ENCODE measurements at regions not wholly inside any gene's neighbourhood (a gene's known extent, or its start where the extent isn't known, plus 50 kb on each side); places are given as distances from the start of the nearest gene placed in this dataset.
A peak's percentile ranks its signal among the peaks of the same experiment; 100 is the strongest.

- no peaks in the 10 kb centered on the region for H3K79me2 ChIP-seq (ENCODE audit: control insufficient read depth, insufficient read depth, low read length)
- H3K4me2 ChIP-seq (ENCODE audit: insufficient read depth, low read length) = no peak overlapping the region
- intact Hi-C loops (cut with micrococcal nuclease) (no loop called here), in situ Hi-C loops (cut with MboI) (no loop called here)
- H4K20me1 ChIP-seq (replicated peaks; ENCODE audit: control insufficient read depth, insufficient read depth, low read length) = no peaks in the 10 kb centered on the region
- ATAC-seq = no peak
- H3K9ac ChIP-seq (ENCODE audit: insufficient read depth in 1 of 2, low read depth in 2 of 2, low read length in 2 of 2) = no peak overlapping the region
- H3K9me3 ChIP-seq (replicated peaks; ENCODE audit: control insufficient read depth, insufficient read depth, low read depth, low read length) = no peaks in the 10 kb centered on the region
- DNase-seq (ENCODE audit: extremely low read depth in 1 of 4, low spot score in 3 of 4) = no peak
- H3K27ac ChIP-seq (ENCODE audit: extremely low read depth, low read depth, low read length) = no peak overlapping the region
- ChIA-PET POLR2A (no interaction called here), CTCF (ENCODE audit: low intra/inter-chr PET ratio) (no interaction called here)
- TF ChIP-seq TRIM28 (IDR thresholded peaks at IDR 0.05) (no peak), PHF21A (IDR thresholded peaks at IDR 0.05; ENCODE audit: borderline replicate concordance, low read depth) (no peak), NUFIP1 (IDR thresholded peaks at IDR 0.05; ENCODE audit: partially characterized antibody) (no peak), FOSL1 (tag; conservative IDR thresholded peaks at IDR 0.05) (no peak), RBM25 (IDR thresholded peaks at IDR 0.05; ENCODE audit: low read depth, low read length, severe bottlenecking) (peak; percentile 29), ZNF121 (CRISPR knock-in tag; conservative IDR thresholded peaks at IDR 0.05) (peak; percentile 60), HDGF (IDR thresholded peaks at IDR 0.05) (no peak)
- peaks cover 0 to 22% of the 10 kb centered on the region in 2 experiments; a peak in 3 of 5 replicates for H3K27me3 ChIP-seq (ENCODE audit: control insufficient read depth in 2 of 2, insufficient read depth in 2 of 2, low read length in 2 of 2)
- H2AFZ ChIP-seq (ENCODE audit: low read depth, low read length) = no peak overlapping the region
- FAIRE-seq = no peak
- H3K4me3 ChIP-seq = no peak overlapping the region
- no peaks in the 10 kb centered on the region for H3K36me3 ChIP-seq (ENCODE audit: control insufficient read depth, insufficient read depth, low read length)
- BruUV-seq (replicated peaks) = no TSS peak
- H3K4me1 ChIP-seq (replicated peaks in 1 of 2; ENCODE audit: control insufficient read depth in 2 of 2, insufficient read depth in 2 of 2, low read length in 2 of 2) = no peaks in the 10 kb centered on the region
- no peaks in the 10 kb centered on the region for H3K9me1 ChIP-seq (ENCODE audit: control insufficient read depth, insufficient read depth, low read length)
- WGBS (ENCODE audit: insufficient coverage, low coverage, missing lambda C conversion rate) = 0% methylated on average over 2 of the region's 2 CpGs
Measured at GRCh38 chr11:19595499-19595839, 117.2 kb upstream of the NAV2 start.

- no TSS peak for BruUV-seq (replicated peaks)
- H3K4me1 ChIP-seq (replicated peaks in 1 of 2; ENCODE audit: control insufficient read depth in 2 of 2, insufficient read depth in 2 of 2, low read length in 2 of 2) = no peaks in the 10 kb centered on the region
- DNase-seq (ENCODE audit: extremely low read depth in 1 of 4, low spot score in 3 of 4) (no peak), ATAC-seq (no peak), FAIRE-seq (no peak)
- peaks cover 0 to 29% of the 10 kb centered on the region in 2 experiments; a peak in 3 of 5 replicates for H3K27me3 ChIP-seq (ENCODE audit: control insufficient read depth in 2 of 2, insufficient read depth in 2 of 2, low read length in 2 of 2)
- H3K4me2 ChIP-seq (ENCODE audit: insufficient read depth, low read length) = no peak overlapping the region
- no peak overlapping the region for H3K9ac ChIP-seq (ENCODE audit: insufficient read depth in 1 of 2, low read depth in 2 of 2, low read length in 2 of 2)
- H3K27ac ChIP-seq (ENCODE audit: extremely low read depth, low read depth, low read length) = no peak overlapping the region
- H3K36me3 ChIP-seq (ENCODE audit: control insufficient read depth, insufficient read depth, low read length) = no peaks in the 10 kb centered on the region
- H3K9me1 ChIP-seq (ENCODE audit: control insufficient read depth, insufficient read depth, low read length) = no peaks in the 10 kb centered on the region
- H3K9me3 ChIP-seq (replicated peaks; ENCODE audit: control insufficient read depth, insufficient read depth, low read depth, low read length) = no peaks in the 10 kb centered on the region
- ChIA-PET POLR2A (no interaction called here), CTCF (ENCODE audit: low intra/inter-chr PET ratio) (no interaction called here)
- TF ChIP-seq TSC22D4 (tag; IDR thresholded peaks at IDR 0.05) (no peak), FUS (optimal IDR thresholded peaks at IDR 0.05; ENCODE audit: low read depth, low read length) (no peak), NFYB (IDR thresholded peaks at IDR 0.05; ENCODE audit: extremely low read depth, insufficient read length) (no peak), ZNF695 (CRISPR knock-in tag; IDR thresholded peaks at IDR 0.05) (no peak), SMARCA4 (IDR thresholded peaks at IDR 0.05) (no peak), ZNF197 (CRISPR knock-in tag; IDR thresholded peaks at IDR 0.05; ENCODE audit: low read depth) (no peak), TCFL5 (CRISPR knock-in tag; conservative IDR thresholded peaks at IDR 0.05) (no peak), ZFP91 (CRISPR knock-in tag; IDR thresholded peaks at IDR 0.05) (no peak), TFAM (CRISPR knock-in tag; conservative IDR thresholded peaks at IDR 0.05) (no peak), NRF1 (conservative IDR thresholded peaks at IDR 0.05 in 1 of 2, IDR thresholded peaks at IDR 0.05 in 1 of 2) (no peak), TCF3 (CRISPR knock-in tag; IDR thresholded peaks at IDR 0.05) (no peak), FIP1L1 (IDR thresholded peaks at IDR 0.05; ENCODE audit: low read depth, low read length, poor library complexity, severe bottlenecking) (no peak)
- intact Hi-C loops (cut with micrococcal nuclease) = no loop called here
- H4K20me1 ChIP-seq (replicated peaks; ENCODE audit: control insufficient read depth, insufficient read depth, low read length) = no peaks in the 10 kb centered on the region
- no peak overlapping the region for H3K4me3 ChIP-seq
- no peak overlapping the region for H2AFZ ChIP-seq (ENCODE audit: low read depth, low read length)
- no peaks in the 10 kb centered on the region for H3K79me2 ChIP-seq (ENCODE audit: control insufficient read depth, insufficient read depth, low read length)
- 2% methylated on average over 4 of the region's 4 CpGs for WGBS (ENCODE audit: insufficient coverage, low coverage, missing lambda C conversion rate)
- in situ Hi-C loops (cut with MboI) = no loop called here
Measured at GRCh38 chr11:19594326-19594725, 118.3 kb upstream of the NAV2 start.
